Stromal cell of bone marrow (primary cell): ENCODE measurements at regions not wholly inside any gene's neighbourhood (a gene's known extent, or its start where the extent isn't known, plus 50 kb on each side); places are given as distances from the start of the nearest gene placed in this dataset.

ENCODE experiments used
- DNase-seq: peaks from one replicate; pipeline ENCODE4 v3.0.0-alpha.2; 2012; ENCODE audit warnings: low read depth

DNA sequence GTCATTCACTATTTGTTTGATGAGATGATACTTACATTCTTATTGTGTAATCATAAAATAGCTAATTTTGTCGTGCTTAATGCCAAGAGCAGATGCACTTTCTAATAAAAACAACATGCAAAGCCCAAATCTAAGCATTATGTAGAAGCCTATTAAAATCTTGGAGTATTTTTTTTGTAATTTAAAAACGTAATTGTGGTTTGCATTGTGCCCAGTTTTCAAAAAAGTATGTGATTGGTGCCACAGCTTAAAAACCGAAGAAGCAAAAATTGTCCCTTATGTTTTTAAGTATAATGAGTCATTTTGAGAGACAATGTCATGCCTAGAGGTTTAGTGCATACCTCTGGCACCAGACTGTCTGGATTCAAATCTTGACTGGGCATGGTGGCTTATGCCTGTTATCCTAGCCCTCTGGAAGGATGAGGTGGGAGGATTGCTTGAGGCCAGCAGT is 464.8 kb upstream of the RGS6 start:
- DNase-seq: no peak

DNA sequence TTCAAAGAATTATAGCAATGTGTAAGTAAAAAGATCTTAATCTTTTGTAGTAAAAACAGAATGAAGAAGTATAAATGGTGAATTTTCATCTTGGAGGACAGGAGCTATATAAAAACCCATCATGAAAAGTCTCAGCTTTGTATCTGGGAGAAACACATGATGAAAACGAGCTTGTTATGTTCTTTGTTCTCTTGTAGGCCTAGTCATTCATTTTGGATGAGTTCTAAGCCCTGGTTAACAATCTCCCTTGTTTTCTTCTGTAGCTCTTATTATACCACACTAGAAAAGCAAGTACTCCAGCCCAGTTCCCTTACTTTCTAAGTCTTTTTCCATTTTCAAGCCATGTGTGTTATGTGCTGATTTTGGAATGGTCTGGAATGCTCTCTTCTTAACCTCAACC is 463.5 kb upstream of the RGS6 start:
- DNase-seq: no peak

- DNase-seq: no peak
These were observed 462.4 kb upstream of the RGS6 start for GRCh38 chr14:71469643-71470335.

GRCh38 chr14:71471634-71472355 is 460.4 kb upstream of the RGS6 start:
- DNase-seq: no peak

DNA sequence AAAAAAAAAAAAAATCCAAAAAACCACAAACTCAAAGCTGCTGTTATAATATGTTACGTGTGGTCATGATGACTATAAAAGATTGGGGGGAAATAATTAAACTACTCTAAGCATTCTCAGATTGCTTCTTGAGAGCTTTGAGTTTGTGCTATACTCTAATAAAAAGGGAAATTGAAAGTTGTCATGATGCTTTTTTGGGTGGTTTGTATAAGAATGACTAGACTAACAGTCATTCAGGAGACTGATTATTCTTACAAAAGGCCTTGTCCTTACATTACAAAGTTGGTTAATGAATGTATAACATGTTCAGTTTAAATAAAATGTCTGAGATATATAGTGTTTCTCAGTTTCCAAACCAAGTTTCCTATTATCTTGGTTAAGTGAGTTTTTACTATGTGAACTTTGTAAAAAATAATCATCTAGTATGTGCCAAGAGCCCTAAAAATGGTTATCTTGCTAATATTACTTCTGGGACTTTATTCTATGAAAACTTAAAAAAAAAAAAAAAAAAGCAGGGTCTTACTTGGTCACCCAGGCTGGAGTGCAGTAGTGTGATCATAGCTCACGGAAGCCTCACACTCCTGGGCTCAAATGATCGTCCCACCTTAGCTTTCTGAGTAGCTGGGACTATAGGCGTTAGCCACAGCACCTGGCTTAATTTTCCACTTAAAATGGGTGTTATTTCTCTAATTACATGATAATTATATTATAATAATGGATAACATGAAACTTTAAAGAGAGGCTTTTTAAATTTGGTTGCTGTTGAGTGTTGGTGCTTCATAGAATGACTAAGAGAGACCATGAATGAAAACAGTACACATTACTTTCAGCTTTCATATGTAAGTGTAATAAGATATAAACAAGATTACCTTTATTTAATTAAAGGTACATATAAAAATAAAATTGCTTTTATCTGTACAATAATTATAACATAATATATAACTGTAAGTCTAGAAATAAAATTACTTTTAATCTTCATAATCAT is 459.6 kb upstream of the RGS6 start:
- no peak for DNase-seq

DNA sequence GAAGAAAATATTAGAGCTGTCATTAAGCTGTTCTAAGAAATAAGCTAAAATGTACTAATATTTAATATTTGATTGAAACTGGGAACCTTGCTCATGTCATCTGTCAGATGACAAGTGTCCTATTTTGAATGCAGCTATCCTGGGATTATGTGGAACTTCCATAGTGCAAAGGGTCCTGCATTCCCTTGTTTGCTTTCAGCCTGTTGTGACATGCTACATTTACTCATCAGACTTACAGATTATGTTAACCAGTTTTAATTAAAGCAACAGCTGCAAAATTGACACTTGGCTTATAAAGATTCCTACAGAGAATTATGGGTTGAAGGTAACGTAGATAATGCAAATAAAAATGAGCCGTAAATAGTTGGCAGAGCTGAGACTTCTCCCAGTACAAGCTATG is 458.4 kb upstream of the RGS6 start:
- DNase-seq: no peak

DNA sequence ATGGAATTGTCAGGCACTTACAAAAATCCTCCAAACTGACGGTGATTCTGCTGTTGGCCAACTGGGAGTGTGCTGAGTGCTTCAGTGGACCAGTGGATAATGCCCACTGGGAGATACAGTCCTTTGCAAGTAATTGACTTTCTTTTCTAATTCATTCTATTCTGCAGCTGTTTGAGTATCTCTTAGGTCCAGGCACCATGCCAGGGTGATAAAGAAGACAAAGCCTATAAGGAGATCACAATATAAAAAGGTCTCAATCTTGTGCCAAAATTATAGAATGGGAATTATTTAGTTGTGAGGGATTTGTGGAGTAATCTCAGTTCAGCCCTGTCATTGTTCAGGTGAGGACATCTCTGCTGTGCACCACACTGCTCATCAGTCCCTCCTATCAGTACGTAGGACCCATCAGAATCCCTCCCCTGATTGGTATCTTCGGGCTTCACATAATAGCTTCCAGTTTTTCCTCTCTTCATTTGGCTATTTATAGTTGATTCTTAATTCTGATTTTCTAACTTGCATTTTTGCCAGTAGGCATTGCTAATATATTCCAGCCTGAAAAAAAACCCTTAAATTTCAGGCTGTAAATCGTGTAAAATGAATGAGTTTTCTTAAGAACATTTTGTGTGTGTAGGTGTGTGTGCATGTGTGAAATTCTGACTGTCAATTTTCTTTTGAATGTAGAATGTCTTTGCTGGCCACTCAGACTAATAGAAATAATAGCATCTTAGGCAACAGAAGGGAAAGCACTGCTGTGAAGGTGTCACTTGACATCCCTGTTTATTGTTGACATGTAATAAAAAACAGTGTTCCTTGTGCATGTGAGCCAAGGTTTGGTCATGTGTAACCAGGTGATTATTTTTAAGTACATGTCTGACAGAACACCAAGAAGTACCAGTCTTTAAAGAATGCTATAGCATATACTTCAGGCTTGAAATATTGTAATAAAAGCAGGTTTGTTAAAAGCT is 457.6 kb upstream of the RGS6 start:
- DNase-seq: no peak

DNA sequence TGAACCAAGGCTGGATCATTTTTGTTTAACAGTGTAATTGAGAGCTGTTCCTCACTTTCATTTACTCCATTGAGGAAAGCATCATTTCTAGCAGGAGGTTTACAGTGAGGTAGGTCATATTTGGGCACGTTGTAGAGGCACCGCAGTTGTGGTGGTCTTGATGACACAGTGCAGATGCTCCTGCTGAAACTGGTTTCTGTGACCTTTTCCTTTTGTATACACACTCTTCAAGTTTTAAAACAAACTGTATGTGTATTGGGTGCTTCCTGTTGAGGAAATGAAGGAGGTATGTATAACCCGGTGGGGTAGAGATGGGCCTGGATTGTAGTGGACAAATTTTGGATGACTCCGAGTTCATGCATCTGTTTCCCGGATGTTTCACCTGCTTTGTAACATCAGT is 456.3 kb upstream of the RGS6 start:
- no peak for DNase-seq

DNA sequence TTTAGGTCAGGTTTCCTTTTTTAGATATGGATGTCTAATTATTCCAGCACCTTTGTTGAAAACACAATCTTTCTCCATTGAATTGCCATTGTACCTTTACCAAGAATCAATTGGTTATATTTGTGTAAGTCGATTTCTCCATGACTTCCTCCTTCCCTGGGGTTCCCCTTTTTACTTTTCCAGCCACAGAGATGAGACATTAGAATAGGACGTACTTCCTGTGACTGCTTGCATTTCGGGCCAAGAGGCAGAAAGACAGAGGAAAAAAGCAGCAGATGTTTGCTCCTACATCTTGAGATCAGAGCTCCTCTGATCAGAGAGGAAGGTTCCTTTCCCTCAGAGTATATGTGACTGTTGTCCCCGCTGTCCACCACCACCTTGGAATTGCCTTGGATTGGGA is 453.7 kb upstream of the RGS6 start:
- DNase-seq: peak; percentile 48

DNA sequence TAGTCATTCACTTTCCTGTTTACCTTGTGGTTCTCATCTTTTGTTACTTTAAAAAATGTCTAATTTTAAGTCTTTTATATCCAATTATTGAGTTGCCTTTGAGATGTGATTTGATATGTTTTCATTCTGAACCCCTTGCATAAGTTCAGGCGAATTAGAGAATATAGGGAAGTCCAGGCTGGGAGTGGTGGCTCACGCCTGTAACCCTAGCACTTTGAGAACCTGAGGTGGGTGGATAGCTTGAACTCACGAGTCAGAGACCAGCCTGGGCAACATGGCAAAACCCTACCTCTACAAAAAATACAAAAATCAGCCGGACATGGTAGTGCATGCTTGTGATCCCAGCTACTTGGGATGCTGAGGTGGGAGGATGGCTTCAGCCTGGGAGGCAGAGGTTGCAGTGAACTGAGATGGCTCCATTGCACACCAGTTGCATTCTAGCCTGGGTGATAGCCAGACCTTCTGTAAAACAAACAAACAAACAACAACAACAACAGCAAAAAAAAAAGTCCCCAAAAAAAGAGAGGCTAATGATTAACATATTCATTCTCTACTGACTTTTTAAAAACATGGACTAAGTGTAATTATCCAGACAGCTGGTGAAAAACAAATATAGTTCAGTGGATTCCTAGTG is 451.1 kb upstream of the RGS6 start:
- no peak for DNase-seq

DNA sequence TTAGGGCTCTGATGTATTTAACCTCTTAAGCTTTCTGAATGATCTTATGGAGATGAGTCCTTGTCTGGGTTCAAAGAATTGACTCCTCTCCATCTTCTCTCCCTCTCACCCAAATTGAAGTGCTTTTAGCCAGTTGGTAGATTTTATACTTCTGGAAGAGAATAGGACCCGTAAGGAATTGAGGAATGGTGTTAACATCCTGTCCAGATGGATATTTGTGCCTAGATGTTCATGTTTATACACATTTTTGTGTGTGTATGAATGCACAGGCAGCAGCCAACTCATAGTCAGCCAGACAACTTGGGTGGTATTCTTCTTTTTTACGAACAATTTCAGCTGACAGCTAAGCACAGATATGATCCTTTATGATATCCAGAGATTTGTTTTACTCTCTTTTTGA is 449.6 kb upstream of the RGS6 start:
- DNase-seq: no peak

GRCh38 chr14:71483154-71483553 is 449.1 kb upstream of the RGS6 start:
- DNase-seq: no peak

GRCh38 chr14:71485833-71486232 is 446.4 kb upstream of the RGS6 start:
- no peak for DNase-seq

DNA sequence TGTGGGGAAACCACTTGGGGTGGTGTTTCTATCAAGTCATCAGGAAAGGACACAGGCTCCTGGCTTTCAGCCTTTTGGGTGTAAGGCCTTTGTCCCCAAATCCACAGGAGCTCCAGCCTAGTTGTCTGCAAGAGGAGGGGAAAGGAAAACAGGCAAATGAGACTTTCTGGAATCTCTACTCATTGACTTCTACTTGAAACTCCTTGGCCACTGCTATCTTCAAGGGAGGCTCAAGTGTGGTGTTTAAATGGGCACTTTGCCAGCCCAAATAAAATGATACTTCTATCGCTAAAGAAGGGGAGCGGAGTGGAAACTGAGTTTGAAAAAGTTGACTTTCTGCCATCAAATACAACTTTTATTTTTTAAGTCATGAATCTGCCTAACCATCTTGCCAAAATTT is 445.9 kb upstream of the RGS6 start:
- peak; percentile 63 for DNase-seq

- no peak for DNase-seq
These were observed 444.8 kb upstream of the RGS6 start for GRCh38 chr14:71487449-71487848.

DNA sequence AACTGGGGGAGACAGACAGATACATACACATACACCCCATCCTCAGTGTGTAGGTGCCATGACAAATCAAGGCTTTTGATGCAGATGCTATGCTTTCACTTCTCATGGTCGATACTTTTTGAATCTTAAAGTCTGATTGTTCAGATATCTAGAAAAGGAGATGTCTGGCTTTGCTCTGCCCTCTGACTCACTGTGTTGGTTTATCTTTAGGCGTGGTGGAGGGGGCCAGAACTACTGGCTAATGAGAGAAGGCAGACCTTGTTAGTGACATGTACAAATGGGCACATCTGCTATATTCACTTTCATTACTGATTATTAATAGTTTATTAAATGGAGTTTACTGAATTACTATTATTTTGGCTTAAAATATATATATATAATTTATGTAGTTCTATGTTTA is 444.3 kb upstream of the RGS6 start:
- DNase-seq: no peak

GRCh38 chr14:71488703-71489191 is 443.5 kb upstream of the RGS6 start:
- DNase-seq: peak; percentile 63

DNA sequence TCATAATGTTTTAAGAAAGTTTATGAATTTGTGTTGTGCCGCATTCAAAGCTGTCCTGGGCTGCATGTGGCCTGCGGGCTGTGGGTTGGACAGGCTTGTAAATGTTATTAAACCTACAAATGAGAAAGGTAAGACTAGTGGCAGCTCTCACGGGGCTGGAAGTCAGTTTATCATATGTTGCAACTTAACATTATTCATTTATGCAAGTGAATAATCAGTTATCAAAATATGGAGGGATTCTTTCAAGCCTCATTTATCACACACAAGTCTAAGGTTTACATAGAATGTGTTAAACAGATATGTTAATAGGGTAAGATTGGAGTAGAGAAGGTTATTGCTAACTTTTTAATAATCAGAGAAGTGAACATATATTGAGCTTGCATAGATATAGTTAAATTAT is 442.5 kb upstream of the RGS6 start:
- no peak for DNase-seq

GRCh38 chr14:71491931-71492330 is 440.3 kb upstream of the RGS6 start:
- DNase-seq: peak; percentile 45

- no peak for DNase-seq
These were observed 439.9 kb upstream of the RGS6 start for GRCh38 chr14:71492346-71492745.

GRCh38 chr14:71497645-71498086 is 434.6 kb upstream of the RGS6 start:
- peak; percentile 67 for DNase-seq
